MCF 10A (cell line): ENCODE measurements at regions not wholly inside any gene's neighbourhood (a gene's known extent, or its start where the extent isn't known, plus 50 kb on each side); places are given as distances from the start of the nearest gene placed in this dataset.

Source experiments
- BruUV-seq: library from RNA; stranded (reverse); fragments of 400-500 nt; replicated peaks from 2 replicates; lab custom pipeline; 2021; lab: Mats Ljungman, UMichigan
- CTCF ChIA-PET: fragments of 300-600 bp; sonication (Branson Sonifier 250); formaldehyde crosslinking; extraction: SDS; loops from one replicate; lab custom pipeline; 2021; ENCODE audit warnings: antibody characterized with exemption, inconsistent platforms; lab: Yijun Ruan, JAX
- POLR2A ChIA-PET: fragments of 300-600, 350-650 bp; sonication (Branson Sonifier 250); formaldehyde crosslinking; extraction: SDS; loops from one replicate; lab custom pipeline; 2020; ENCODE audit warnings: antibody characterized with exemption, inconsistent platforms; lab: Yijun Ruan, JAX
- DNase-seq: peaks from one replicate; pipeline ENCODE4 v3.0.0-alpha.2; 2018; ENCODE audit not compliant: unreplicated experiment
- H3K27ac Mint-ChIP-seq: one replicate; pipeline ENCODE4 v1.8.0; 2022; ENCODE audit warnings: mild to moderate bottlenecking, low read depth, mixed read lengths; ENCODE audit not compliant: unreplicated experiment
- H3K27me3 Mint-ChIP-seq: one replicate; pipeline ENCODE4 v1.8.0; 2022; ENCODE audit warnings: mixed read lengths; ENCODE audit not compliant: insufficient read depth, unreplicated experiment
- H3K36me3 Mint-ChIP-seq: one replicate; pipeline ENCODE4 v1.8.0; 2022; ENCODE audit warnings: mild to moderate bottlenecking, moderate library complexity, mixed read lengths; ENCODE audit not compliant: insufficient read depth, unreplicated experiment
- H3K4me1 Mint-ChIP-seq: one replicate; pipeline ENCODE4 v1.8.0; 2022; ENCODE audit warnings: mixed read lengths; ENCODE audit not compliant: insufficient read depth, unreplicated experiment
- H3K4me3 Mint-ChIP-seq: one replicate; pipeline ENCODE4 v1.8.0; 2022; ENCODE audit warnings: mild to moderate bottlenecking, moderate library complexity, mixed read lengths; ENCODE audit not compliant: unreplicated experiment
- H3K9me3 Mint-ChIP-seq: one replicate; pipeline ENCODE4 v1.8.0; 2022; ENCODE audit warnings: mixed read lengths; ENCODE audit not compliant: unreplicated experiment
- CTCF ChIP-seq: fragments of 200-600 bp; IDR thresholded peaks from one replicate; pipeline ENCODE4 v1.8.0; 2022; ENCODE audit warnings: antibody characterized with exemption, mild to moderate bottlenecking; ENCODE audit not compliant: unreplicated experiment
- intact Hi-C: fragments of 100-400 bp; cut with micrococcal nuclease; formaldehyde crosslinking; loops from 2 replicates; pipeline ENCODE4 v1.14.1; 2022

GRCh38 chr21:40901691-40902090 is 54.7 kb upstream of the DSCAM start:
- TF ChIP-seq CTCF: no peak
- intact Hi-C loops: no loop called here
- BruUV-seq: no TSS peak
- CTCF ChIA-PET: no interaction called here
- Mint-ChIP-seq H3K9me3 (peaks cover 13% of the 10 kb centered on the region), H3K36me3 (no peaks in the 10 kb centered on the region), H3K4me3 (no peak overlapping the region), H3K27me3 (no peaks in the 10 kb centered on the region), H3K27ac (no peak overlapping the region), H3K4me1 (no peaks in the 10 kb centered on the region)
- POLR2A ChIA-PET: interaction anchor here (1.7 kb wide), 1 partner anchor 34 kb away, joined by 3 read pairs; no protein-coding TSS in a partner anchor
- DNase-seq: no peak

GRCh38 chr21:40902299-40902698 is 55.3 kb upstream of the DSCAM start:
- no peak overlapping the region for H3K27ac Mint-ChIP-seq
- H3K4me3 Mint-ChIP-seq: no peak overlapping the region
- no peaks in the 10 kb centered on the region for H3K27me3 Mint-ChIP-seq
- no peaks in the 10 kb centered on the region for H3K4me1 Mint-ChIP-seq
- DNase-seq: no peak
- no peak for TF ChIP-seq CTCF
- CTCF ChIA-PET: no interaction called here
- peaks cover 8% of the 10 kb centered on the region for H3K9me3 Mint-ChIP-seq
- BruUV-seq: no TSS peak
- intact Hi-C loops: no loop called here
- POLR2A ChIA-PET: interaction anchor here (1.7 kb wide), 1 partner anchor 34 kb away, joined by 3 read pairs; no protein-coding TSS in a partner anchor
- H3K36me3 Mint-ChIP-seq: no peaks in the 10 kb centered on the region

- Mint-ChIP-seq H3K4me3 (no peak overlapping the region), H3K4me1 (no peaks in the 10 kb centered on the region), H3K27ac (no peak overlapping the region), H3K27me3 (no peaks in the 10 kb centered on the region), H3K36me3 (no peaks in the 10 kb centered on the region), H3K9me3 (peaks cover 8% of the 10 kb centered on the region)
- ChIA-PET POLR2A (interaction anchor here (1.7 kb wide), 1 partner anchor 33 kb away, joined by 3 read pairs; no protein-coding TSS in a partner anchor), CTCF (no interaction called here)
- TF ChIP-seq CTCF: no peak
- BruUV-seq: no TSS peak
- no peak for DNase-seq
- intact Hi-C loops: no loop called here
Observed at GRCh38 chr21:40902993-40903392, 56.0 kb upstream of the DSCAM start.

GRCh38 chr21:40905251-40905650 is 58.3 kb upstream of the DSCAM start:
- H3K4me3 Mint-ChIP-seq: no peak overlapping the region
- no peaks in the 10 kb centered on the region for H3K36me3 Mint-ChIP-seq
- intact Hi-C loops: no loop called here
- POLR2A ChIA-PET: no interaction called here
- no peak for DNase-seq
- CTCF ChIA-PET: no interaction called here
- H3K4me1 Mint-ChIP-seq: no peaks in the 10 kb centered on the region
- no peaks in the 10 kb centered on the region for H3K27me3 Mint-ChIP-seq
- H3K27ac Mint-ChIP-seq: no peak overlapping the region
- BruUV-seq: no TSS peak
- no peak for TF ChIP-seq CTCF
- peaks cover 2% of the 10 kb centered on the region for H3K9me3 Mint-ChIP-seq
